HuH-7.5 (cell line): ENCODE measurements at regions not wholly inside any gene's neighbourhood (a gene's known extent, or its start where the extent isn't known, plus 50 kb on each side); places are given as distances from the start of the nearest gene placed in this dataset.
"Not testable (repeated sequence)": the region's sequence is repeated elsewhere in the genome, so short reads cannot be mapped to it uniquely, and the experiment has no call there.

ENCODE experiments used
- DNase-seq: peaks from one replicate; pipeline ENCODE4 v3.0.0; 2011; ENCODE audit warnings: low spot score

- DNase-seq = not testable (repeated sequence)
Observed at GRCh38 chr18:78508228-78508824, 471.3 kb upstream of the SALL3 start.

- no peak for DNase-seq
Observed at GRCh38 chr18:78510091-78510490, 469.5 kb upstream of the SALL3 start.

GRCh38 chr18:78510636-78511035 is 469.0 kb upstream of the SALL3 start:
- no peak for DNase-seq

- no peak for DNase-seq
Observed at GRCh38 chr18:78511666-78512601, 467.7 kb upstream of the SALL3 start.

- DNase-seq = no peak
Observed at GRCh38 chr18:78514910-78515670, 464.5 kb upstream of the SALL3 start.

- DNase-seq = no peak
Observed at GRCh38 chr18:78517328-78517727, 462.3 kb upstream of the SALL3 start.

GRCh38 chr18:78517973-78518372 is 461.6 kb upstream of the SALL3 start:
- DNase-seq = no peak

- no peak for DNase-seq
Observed at GRCh38 chr18:78518805-78519204, 460.8 kb upstream of the SALL3 start.

- no peak for DNase-seq
Observed at GRCh38 chr18:78519394-78520062, 460.1 kb upstream of the SALL3 start.

- DNase-seq = no peak
Observed at GRCh38 chr18:78521136-78521535, 458.5 kb upstream of the SALL3 start.

- DNase-seq = no peak
Observed at GRCh38 chr18:78521744-78522143, 457.9 kb upstream of the SALL3 start.

GRCh38 chr18:78522507-78522906 is 457.1 kb upstream of the SALL3 start:
- DNase-seq = no peak

GRCh38 chr18:78523850-78524249 is 455.8 kb upstream of the SALL3 start:
- DNase-seq = no peak

GRCh38 chr18:78525366-78526111 is 454.1 kb upstream of the SALL3 start:
- no peak for DNase-seq

GRCh38 chr18:78526275-78526674 is 453.3 kb upstream of the SALL3 start:
- DNase-seq = no peak

- no peak for DNase-seq
Observed at GRCh38 chr18:78526923-78527711, 452.5 kb upstream of the SALL3 start.

- DNase-seq = no peak
Observed at GRCh38 chr18:78527984-78528383, 451.6 kb upstream of the SALL3 start.

GRCh38 chr18:78528411-78529258 is 451.0 kb upstream of the SALL3 start:
- no peak for DNase-seq

GRCh38 chr18:78531637-78532036 is 448.0 kb upstream of the SALL3 start:
- DNase-seq = no peak
